Stimulated activated CD4-positive, alpha-beta T cell treated with anti-CD3 and anti-CD28 coated beads, Interleukin-4, amount 100 ng/mL, for 4 hours (primary cell): ENCODE measurements at regions not wholly inside any gene's neighbourhood (a gene's known extent, or its start where the extent isn't known, plus 50 kb on each side); places are given as distances from the start of the nearest gene placed in this dataset.

ENCODE experiments used
- DNase-seq, 2 experiments: peaks; one replicate each; pipeline ENCODE4 v3.0.0-alpha.2; 2020

- DNase-seq = no peak
These were observed 205.8 kb upstream of the NCKAP5 start for GRCh38 chr2:133773854-133774653.

GRCh38 chr2:133774654-133775015, 206.4 kb upstream of the NCKAP5 start:
- no peak for DNase-seq

GRCh38 chr2:133776936-133777573, 208.8 kb upstream of the NCKAP5 start:
- no peak for DNase-seq

- no peak for DNase-seq
These were observed 209.3 kb upstream of the NCKAP5 start for GRCh38 chr2:133777574-133777960.

- DNase-seq = no peak
These were observed 212.1 kb upstream of the NCKAP5 start for GRCh38 chr2:133780099-133780996.

GRCh38 chr2:133780997-133781513, 212.8 kb upstream of the NCKAP5 start:
- DNase-seq = no peak

GRCh38 chr2:133787207-133787606, 218.9 kb upstream of the NCKAP5 start:
- no peak for DNase-seq

GRCh38 chr2:133787651-133788050, 219.4 kb upstream of the NCKAP5 start:
- no peak for DNase-seq

GRCh38 chr2:133788386-133788785, 220.1 kb upstream of the NCKAP5 start:
- DNase-seq = no peak

GRCh38 chr2:133789743-133790142, 221.5 kb upstream of the NCKAP5 start:
- no peak for DNase-seq

GRCh38 chr2:133790711-133791110, 222.4 kb upstream of the NCKAP5 start:
- no peak for DNase-seq

- no peak for DNase-seq
These were observed 222.9 kb upstream of the NCKAP5 start for GRCh38 chr2:133791191-133791590.

- no peak for DNase-seq
These were observed 224.0 kb upstream of the NCKAP5 start for GRCh38 chr2:133792223-133792622.

- no peak for DNase-seq
These were observed 225.9 kb upstream of the NCKAP5 start for GRCh38 chr2:133794114-133794513.

GRCh38 chr2:133801946-133802345, 233.7 kb upstream of the NCKAP5 start:
- no peak for DNase-seq

GRCh38 chr2:133802409-133803039, 234.3 kb upstream of the NCKAP5 start:
- no peak for DNase-seq

- DNase-seq = no peak
These were observed 238.3 kb upstream of the NCKAP5 start for GRCh38 chr2:133806564-133806963.

GRCh38 chr2:133809485-133809884, 241.2 kb upstream of the NCKAP5 start:
- DNase-seq = no peak

- no peak for DNase-seq
These were observed 242.3 kb upstream of the NCKAP5 start for GRCh38 chr2:133810559-133810958.

GRCh38 chr2:133811409-133812125, 243.3 kb upstream of the NCKAP5 start:
- no peak for DNase-seq

- no peak for DNase-seq
These were observed 244.8 kb upstream of the NCKAP5 start for GRCh38 chr2:133812826-133813617.
